ENCODE measurements at regions not wholly inside any gene's neighbourhood (a gene's known extent, or its start where the extent isn't known, plus 50 kb on each side); places are given as distances from the start of the nearest gene placed in this dataset.

DNA sequence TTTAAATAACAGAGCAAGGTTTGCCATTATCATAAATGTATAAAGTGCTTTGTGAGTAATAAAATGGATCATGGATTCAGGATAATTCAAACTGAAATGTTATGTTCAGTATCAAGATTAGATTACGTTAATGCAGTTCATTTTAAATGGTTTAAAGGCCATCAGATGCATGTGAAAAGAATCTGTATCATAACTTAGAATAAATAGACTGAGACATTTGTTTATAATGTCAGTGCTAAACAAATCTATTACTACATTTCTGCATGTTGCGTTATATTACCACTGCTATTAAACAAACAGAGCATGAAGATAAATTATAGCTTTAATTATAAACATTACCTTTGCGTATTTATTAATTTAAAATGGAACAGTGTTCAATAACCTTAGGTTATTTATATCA is 160.2 kb downstream of the TOX3 start:
- Mint-ChIP-seq H3K27me3 (no peaks in the 10 kb centered on the region), H3K9me3 (peaks cover 6% of the 10 kb centered on the region), H3K4me1 (no peaks in the 10 kb centered on the region), H3K36me3 (no peaks in the 10 kb centered on the region), H3K4me3 (no peak overlapping the region), H3K27ac (no peak overlapping the region)
- POLR2A ChIA-PET: no interaction called here
- DNase-seq (no peak), ATAC-seq (ENCODE audit: low read depth) (no peak)

DNA sequence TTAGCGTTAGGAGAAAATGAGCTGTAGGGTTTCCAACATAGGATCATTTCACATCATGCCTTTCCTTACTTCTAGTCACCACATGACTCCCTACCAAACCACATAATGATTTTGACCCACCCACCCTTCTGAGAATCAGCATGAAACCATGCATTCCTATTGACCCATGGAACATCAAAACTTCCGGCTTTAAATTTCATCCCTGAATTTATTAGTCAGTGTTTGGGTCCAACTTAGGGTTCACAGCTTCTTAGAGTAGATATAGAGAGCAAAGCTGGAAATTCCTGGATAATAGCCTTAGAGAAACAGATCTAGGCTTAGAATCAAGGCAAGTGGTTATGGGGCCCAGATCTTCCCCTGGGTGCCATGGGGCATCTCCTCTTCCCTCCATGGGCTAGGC is 162.6 kb downstream of the TOX3 start:
- DNase-seq (no peak), ATAC-seq (ENCODE audit: low read depth) (no peak)
- H3K27ac Mint-ChIP-seq: no peak overlapping the region
- no peaks in the 10 kb centered on the region for H3K36me3 Mint-ChIP-seq
- H3K27me3 Mint-ChIP-seq: no peaks in the 10 kb centered on the region
- POLR2A ChIA-PET: no interaction called here
- peaks cover 5% of the 10 kb centered on the region for H3K9me3 Mint-ChIP-seq
- H3K4me3 Mint-ChIP-seq: no peak overlapping the region
- H3K4me1 Mint-ChIP-seq: no peaks in the 10 kb centered on the region

GRCh38 chr16:52383640-52384292 is 163.2 kb downstream of the TOX3 start:
- no peak overlapping the region for H3K27ac Mint-ChIP-seq
- no peaks in the 10 kb centered on the region for H3K36me3 Mint-ChIP-seq
- H3K27me3 Mint-ChIP-seq: no peaks in the 10 kb centered on the region
- H3K4me1 Mint-ChIP-seq: no peaks in the 10 kb centered on the region
- no peak overlapping the region for H3K4me3 Mint-ChIP-seq
- DNase-seq (no peak), ATAC-seq (ENCODE audit: low read depth) (no peak)
- POLR2A ChIA-PET: no interaction called here
- peaks cover 5% of the 10 kb centered on the region for H3K9me3 Mint-ChIP-seq

DNA sequence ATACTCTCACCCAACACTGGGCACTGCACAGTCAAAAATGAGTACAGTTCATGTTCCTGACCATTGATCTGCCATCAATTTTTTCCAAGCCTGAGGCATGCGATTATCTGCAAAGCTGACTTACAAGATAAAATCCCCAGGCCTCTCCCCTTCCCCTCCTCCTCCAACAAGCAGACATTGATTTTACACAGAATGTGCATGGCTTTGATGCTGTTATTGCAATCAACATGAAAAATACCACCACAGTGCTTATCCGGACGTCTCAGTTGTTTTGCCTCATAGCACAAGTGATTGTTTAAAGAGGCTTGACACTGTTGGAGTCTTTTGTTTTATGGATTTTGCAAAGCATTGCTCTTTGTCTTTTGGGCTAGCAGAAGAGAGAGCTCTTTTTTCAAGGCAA is 163.8 kb downstream of the TOX3 start:
- no peaks in the 10 kb centered on the region for H3K27me3 Mint-ChIP-seq
- peaks cover 6% of the 10 kb centered on the region for H3K9me3 Mint-ChIP-seq
- POLR2A ChIA-PET: no interaction called here
- no peaks in the 10 kb centered on the region for H3K4me1 Mint-ChIP-seq
- no peak overlapping the region for H3K4me3 Mint-ChIP-seq
- no peak for ATAC-seq (ENCODE audit: low read depth)
- no peak for DNase-seq
- H3K27ac Mint-ChIP-seq: no peak overlapping the region
- H3K36me3 Mint-ChIP-seq: no peaks in the 10 kb centered on the region

DNA sequence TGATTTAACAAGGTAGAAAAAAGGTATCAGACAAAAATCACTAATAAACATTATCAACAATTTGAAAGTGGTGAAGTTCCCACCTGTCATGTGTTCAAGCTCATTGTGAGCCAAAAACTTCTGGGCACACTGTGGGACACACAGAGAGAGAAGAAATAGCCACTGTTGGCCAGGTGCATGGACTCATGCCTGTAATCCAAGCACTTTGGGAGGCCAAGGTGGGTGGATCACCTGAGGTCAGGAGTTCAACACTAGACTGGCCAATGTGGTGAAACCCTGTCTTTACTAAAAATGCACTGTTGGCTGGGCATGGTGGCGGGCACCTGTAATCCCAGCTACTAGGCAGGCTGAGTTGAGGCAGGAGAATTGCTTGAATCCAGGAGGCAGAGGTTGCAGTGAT is 167.4 kb downstream of the TOX3 start:
- ATAC-seq (ENCODE audit: low read depth) (no peak), DNase-seq (no peak)
- H3K36me3 Mint-ChIP-seq: no peaks in the 10 kb centered on the region
- H3K27ac Mint-ChIP-seq: no peak overlapping the region
- POLR2A ChIA-PET: no interaction called here
- no peaks in the 10 kb centered on the region for H3K4me1 Mint-ChIP-seq
- no peak overlapping the region for H3K4me3 Mint-ChIP-seq
- no peaks in the 10 kb centered on the region for H3K27me3 Mint-ChIP-seq
- H3K9me3 Mint-ChIP-seq: peaks cover 8% of the 10 kb centered on the region

GRCh38 chr16:52376676-52377280 is 170.2 kb downstream of the TOX3 start:
- H3K4me3 Mint-ChIP-seq: no peak overlapping the region
- ATAC-seq (ENCODE audit: low read depth) (no peak), DNase-seq (no peak)
- H3K9me3 Mint-ChIP-seq: peaks cover 3% of the 10 kb centered on the region
- POLR2A ChIA-PET: no interaction called here
- no peaks in the 10 kb centered on the region for H3K36me3 Mint-ChIP-seq
- no peak overlapping the region for H3K27ac Mint-ChIP-seq
- no peaks in the 10 kb centered on the region for H3K4me1 Mint-ChIP-seq
- no peaks in the 10 kb centered on the region for H3K27me3 Mint-ChIP-seq

GRCh38 chr16:52372313-52372712 is 174.6 kb downstream of the TOX3 start:
- Mint-ChIP-seq H3K9me3 (peaks cover 3% of the 10 kb centered on the region), H3K4me1 (no peaks in the 10 kb centered on the region), H3K36me3 (no peaks in the 10 kb centered on the region), H3K27me3 (no peaks in the 10 kb centered on the region), H3K27ac (no peak overlapping the region), H3K4me3 (no peak overlapping the region)
- ATAC-seq (ENCODE audit: low read depth): no peak
- POLR2A ChIA-PET: no interaction called here
- no peak for DNase-seq

- POLR2A ChIA-PET: no interaction called here
- no peak overlapping the region for H3K4me3 Mint-ChIP-seq
- no peak overlapping the region for H3K27ac Mint-ChIP-seq
- DNase-seq: no peak
- no peaks in the 10 kb centered on the region for H3K27me3 Mint-ChIP-seq
- H3K4me1 Mint-ChIP-seq: no peaks in the 10 kb centered on the region
- ATAC-seq (ENCODE audit: low read depth): no peak
- peaks cover 2% of the 10 kb centered on the region for H3K9me3 Mint-ChIP-seq
- no peaks in the 10 kb centered on the region for H3K36me3 Mint-ChIP-seq
Measured at GRCh38 chr16:52368859-52369258, 178.1 kb downstream of the TOX3 start.

DNA sequence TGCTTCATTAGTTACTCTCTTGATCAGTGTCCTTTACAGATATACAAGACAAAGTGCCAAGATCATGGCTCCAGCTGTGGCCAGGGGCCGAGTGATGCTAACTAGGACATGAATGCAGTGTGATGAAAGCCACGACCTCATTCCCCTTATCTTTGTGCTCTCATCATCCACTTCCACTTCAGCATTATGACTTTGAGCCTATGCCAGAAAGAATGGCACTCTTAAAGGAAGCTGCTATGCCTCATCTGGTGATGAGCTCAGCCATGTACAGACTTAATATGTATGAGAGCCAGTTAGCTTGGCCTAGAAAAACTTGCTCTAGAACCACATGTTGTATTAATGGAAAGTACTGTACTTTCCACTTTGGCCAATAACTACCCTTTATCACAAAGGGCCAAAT is 179.1 kb downstream of the TOX3 start:
- Mint-ChIP-seq H3K4me3 (no peak overlapping the region), H3K9me3 (peaks cover 2% of the 10 kb centered on the region), H3K27me3 (no peaks in the 10 kb centered on the region), H3K4me1 (no peaks in the 10 kb centered on the region), H3K36me3 (no peaks in the 10 kb centered on the region), H3K27ac (no peak overlapping the region)
- ATAC-seq (ENCODE audit: low read depth): no peak
- DNase-seq: no peak
- POLR2A ChIA-PET: no interaction called here

GRCh38 chr16:52366983-52367382 is 180.0 kb downstream of the TOX3 start:
- ATAC-seq (ENCODE audit: low read depth) (no peak), DNase-seq (no peak)
- POLR2A ChIA-PET: no interaction called here
- Mint-ChIP-seq H3K9me3 (peaks cover 2% of the 10 kb centered on the region), H3K36me3 (no peaks in the 10 kb centered on the region), H3K27me3 (no peaks in the 10 kb centered on the region), H3K4me3 (no peak overlapping the region), H3K27ac (no peak overlapping the region), H3K4me1 (no peaks in the 10 kb centered on the region)

DNA sequence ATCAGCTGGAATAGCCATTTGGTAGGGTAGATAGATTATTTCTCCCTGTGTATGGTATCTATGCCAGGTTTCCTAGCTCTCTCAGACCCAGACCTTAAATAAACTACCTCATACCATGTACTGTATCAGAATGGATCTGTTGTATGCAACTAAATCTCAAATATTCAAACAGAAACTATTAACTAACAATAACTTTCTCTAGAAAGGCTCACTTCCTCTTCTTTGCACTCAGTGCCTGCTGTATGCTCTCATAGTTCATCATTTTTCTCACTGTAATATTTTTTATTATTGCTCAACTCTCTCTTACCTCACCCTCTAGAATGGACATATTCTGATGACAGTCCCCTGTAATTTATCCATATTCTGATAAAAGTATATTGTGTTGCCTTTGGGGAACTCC is 182.4 kb downstream of the TOX3 start:
- POLR2A ChIA-PET: no interaction called here
- Mint-ChIP-seq H3K27ac (no peak overlapping the region), H3K4me3 (no peak overlapping the region), H3K4me1 (no peaks in the 10 kb centered on the region), H3K27me3 (no peaks in the 10 kb centered on the region), H3K9me3 (peaks cover 4% of the 10 kb centered on the region), H3K36me3 (no peaks in the 10 kb centered on the region)
- ATAC-seq (ENCODE audit: low read depth) (no peak), DNase-seq (no peak)

DNA sequence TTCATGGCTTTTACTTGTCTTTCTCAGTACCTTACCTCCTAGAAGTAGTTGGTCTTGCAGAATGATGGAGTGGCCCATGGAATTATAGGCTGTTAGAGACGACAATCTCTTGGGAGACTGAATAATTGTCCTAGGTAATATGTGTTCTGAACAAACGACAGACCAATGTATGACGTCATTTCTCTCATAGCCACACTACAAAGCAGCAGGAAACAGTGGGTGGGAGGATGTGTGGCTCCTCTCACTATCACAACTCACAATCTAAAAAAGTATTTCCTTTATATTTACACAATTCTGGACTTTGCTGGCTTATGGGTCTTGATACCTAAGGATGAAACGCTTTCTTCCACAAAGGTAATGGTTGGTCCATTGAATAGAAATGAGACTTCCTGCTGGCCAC is 183.9 kb downstream of the TOX3 start:
- no peaks in the 10 kb centered on the region for H3K36me3 Mint-ChIP-seq
- ATAC-seq (ENCODE audit: low read depth) (no peak), DNase-seq (no peak)
- no peak overlapping the region for H3K27ac Mint-ChIP-seq
- no peak overlapping the region for H3K4me3 Mint-ChIP-seq
- H3K9me3 Mint-ChIP-seq: peaks cover 2% of the 10 kb centered on the region
- POLR2A ChIA-PET: no interaction called here
- no peaks in the 10 kb centered on the region for H3K27me3 Mint-ChIP-seq
- H3K4me1 Mint-ChIP-seq: no peaks in the 10 kb centered on the region

- no peaks in the 10 kb centered on the region for H3K36me3 Mint-ChIP-seq
- no peaks in the 10 kb centered on the region for H3K4me1 Mint-ChIP-seq
- POLR2A ChIA-PET: no interaction called here
- H3K9me3 Mint-ChIP-seq: peaks cover 2% of the 10 kb centered on the region
- H3K4me3 Mint-ChIP-seq: no peak overlapping the region
- H3K27me3 Mint-ChIP-seq: no peaks in the 10 kb centered on the region
- DNase-seq (no peak), ATAC-seq (ENCODE audit: low read depth) (no peak)
- no peak overlapping the region for H3K27ac Mint-ChIP-seq
Measured at GRCh38 chr16:52357711-52358110, 189.2 kb downstream of the TOX3 start.

DNA sequence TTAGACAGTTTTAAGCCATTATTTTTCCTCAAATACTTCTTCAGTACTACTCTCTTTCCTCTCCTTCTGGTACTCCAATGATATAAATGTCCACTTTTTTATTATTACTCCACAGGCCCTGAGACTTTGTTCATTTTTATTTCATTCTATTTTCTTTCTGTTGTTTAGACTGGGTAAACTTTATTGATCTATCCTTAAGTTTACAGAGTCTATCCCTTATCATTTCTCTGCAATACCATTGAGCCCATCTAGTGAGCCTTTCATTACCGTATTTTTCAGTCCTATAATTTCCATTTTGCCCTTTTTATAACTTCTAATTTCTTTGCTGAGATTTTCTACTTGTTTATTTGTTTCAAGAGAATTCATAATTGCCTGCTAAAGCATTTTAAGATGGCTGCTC is 193.7 kb downstream of the TOX3 start:
- DNase-seq (no peak), ATAC-seq (ENCODE audit: low read depth) (no peak)
- Mint-ChIP-seq H3K9me3 (peaks cover 4% of the 10 kb centered on the region), H3K27ac (no peak overlapping the region), H3K4me3 (no peak overlapping the region), H3K4me1 (no peaks in the 10 kb centered on the region), H3K36me3 (no peaks in the 10 kb centered on the region), H3K27me3 (no peaks in the 10 kb centered on the region)
- POLR2A ChIA-PET: no interaction called here

DNA sequence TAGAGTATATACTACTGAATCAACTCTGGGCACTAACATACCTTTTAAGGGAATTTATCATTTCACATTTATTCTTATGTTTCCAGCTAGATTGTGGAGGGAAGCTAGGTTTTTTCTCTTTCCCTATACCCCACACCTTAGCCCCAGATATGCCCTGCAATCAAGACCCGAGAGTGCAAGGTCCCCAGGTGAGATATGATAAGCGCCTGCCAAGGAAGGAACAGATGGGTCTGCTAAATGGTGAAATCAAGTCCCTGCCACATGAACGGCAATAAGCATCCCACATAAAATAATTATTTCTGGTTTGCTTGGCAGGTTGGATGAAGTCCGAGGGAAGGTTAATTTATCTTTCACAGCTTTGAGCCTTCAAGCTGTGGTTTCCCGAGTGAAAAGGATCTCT is 195.5 kb downstream of the TOX3 start:
- DNase-seq (no peak), ATAC-seq (ENCODE audit: low read depth) (no peak)
- Mint-ChIP-seq H3K4me3 (no peak overlapping the region), H3K27me3 (no peaks in the 10 kb centered on the region), H3K9me3 (peaks cover 4% of the 10 kb centered on the region), H3K27ac (no peak overlapping the region), H3K36me3 (no peaks in the 10 kb centered on the region), H3K4me1 (no peaks in the 10 kb centered on the region)
- POLR2A ChIA-PET: no interaction called here
